ENCODE measurements at regions not wholly inside any gene's neighbourhood (a gene's known extent, or its start where the extent isn't known, plus 50 kb on each side); places are given as distances from the start of the nearest gene placed in this dataset.

GRCh38 chr2:128983094-128983493 lies 664.4 kb upstream of the HS6ST1 start:
- H3K27me3 ChIP-seq (ENCODE audit: insufficient read depth), result no peaks in the 10 kb centered on the region
- DNase-seq, result no peak
- H3K27ac ChIP-seq (ENCODE audit: low read depth in 2 of 2, low read length in 1 of 2), result no peak overlapping the region
- TF ChIP-seq POLR2AphosphoS5 (IDR thresholded peaks at IDR 0.05; ENCODE audit: low read depth, low read length) (no peak), SIN3A (IDR thresholded peaks at IDR 0.05; ENCODE audit: borderline replicate concordance, low read depth, low read length) (no peak), EP300 (IDR thresholded peaks at IDR 0.05; ENCODE audit: borderline replicate concordance in 1 of 2, low read depth in 1 of 2, low read length in 1 of 2) (no peak), CTCF (IDR thresholded peaks at IDR 0.05) (no peak), EZH2phosphoT487 (IDR thresholded peaks at IDR 0.05; ENCODE audit: borderline replicate concordance, low read depth) (no peak), MXI1 (IDR thresholded peaks at IDR 0.05; ENCODE audit: low read depth, low read length) (no peak), CHD2 (IDR thresholded peaks at IDR 0.05; ENCODE audit: low read length, partially characterized antibody) (no peak)
- H3F3A ChIP-seq (replicated peaks; ENCODE audit: insufficient read depth), result no peaks in the 10 kb centered on the region
- no peaks in the 10 kb centered on the region for H4K20me1 ChIP-seq (ENCODE audit: insufficient read depth)
- H2AFZ ChIP-seq (ENCODE audit: low read depth), result no peak overlapping the region
- no peak overlapping the region for H3K9ac ChIP-seq
- no peaks in the 10 kb centered on the region for H3K36me3 ChIP-seq (replicated peaks in 1 of 2; ENCODE audit: control insufficient read depth in 1 of 2, insufficient read depth in 2 of 2, low read length in 1 of 2)
- 0% methylated on average over 2 of the region's 2 CpGs for WGBS (ENCODE audit: low lambda C conversion rate)
- H3K4me1 ChIP-seq (ENCODE audit: control insufficient read depth in 1 of 2, insufficient read depth in 2 of 2, low read depth in 1 of 2, low read length in 1 of 2), result peaks cover 0 to 2% of the 10 kb centered on the region in 2 experiments; a peak in 1 of 4 replicates
- ChIA-PET CTCF (no interaction called here), POLR2A (no interaction called here)
- H3K9me2 ChIP-seq, result no peaks in the 10 kb centered on the region
- H3K4me3 ChIP-seq (ENCODE audit: low read depth in 2 of 2, low read length in 1 of 2), result no peak overlapping the region
- H3K9me3 ChIP-seq, result no peaks in the 10 kb centered on the region
- H3K4me2 ChIP-seq, result no peak overlapping the region
- H3K79me2 ChIP-seq (ENCODE audit: insufficient read depth), result no peaks in the 10 kb centered on the region

- H3F3A ChIP-seq (replicated peaks; ENCODE audit: insufficient read depth), result no peaks in the 10 kb centered on the region
- H3K4me2 ChIP-seq, result no peak overlapping the region
- TF ChIP-seq ELF1 (IDR thresholded peaks at IDR 0.05) (no peak), MXI1 (IDR thresholded peaks at IDR 0.05; ENCODE audit: low read depth, low read length) (no peak), ZBTB33 (IDR thresholded peaks at IDR 0.05; ENCODE audit: borderline replicate concordance, low read depth) (no peak)
- no peak for DNase-seq
- H2AFZ ChIP-seq (ENCODE audit: low read depth), result no peak overlapping the region
- H3K27me3 ChIP-seq (ENCODE audit: insufficient read depth), result no peaks in the 10 kb centered on the region
- no peak overlapping the region for H3K9ac ChIP-seq
- no peaks in the 10 kb centered on the region for H4K20me1 ChIP-seq (ENCODE audit: insufficient read depth)
- ChIA-PET POLR2A (no interaction called here), CTCF (no interaction called here)
- no peaks in the 10 kb centered on the region for H3K9me3 ChIP-seq
- no peaks in the 10 kb centered on the region for H3K36me3 ChIP-seq (replicated peaks in 1 of 2; ENCODE audit: control insufficient read depth in 1 of 2, insufficient read depth in 2 of 2, low read length in 1 of 2)
- no peaks in the 10 kb centered on the region for H3K9me2 ChIP-seq
- H3K4me1 ChIP-seq (ENCODE audit: control insufficient read depth in 1 of 2, insufficient read depth in 2 of 2, low read depth in 1 of 2, low read length in 1 of 2), result no peaks in the 10 kb centered on the region; a peak in 1 of 4 replicates
- no peak overlapping the region for H3K4me3 ChIP-seq (ENCODE audit: low read depth in 2 of 2, low read length in 1 of 2)
- 0% methylated on average over 2 of the region's 2 CpGs for WGBS (ENCODE audit: low lambda C conversion rate)
- H3K27ac ChIP-seq (ENCODE audit: low read depth in 2 of 2, low read length in 1 of 2), result no peak overlapping the region
- H3K79me2 ChIP-seq (ENCODE audit: insufficient read depth), result no peaks in the 10 kb centered on the region
Observed at GRCh38 chr2:128984081-128984480, 665.4 kb upstream of the HS6ST1 start.

All from SK-N-SH (cell line).